ENCODE measurements at regions not wholly inside any gene's neighbourhood (a gene's known extent, or its start where the extent isn't known, plus 50 kb on each side); places are given as distances from the start of the nearest gene placed in this dataset.

DNA sequence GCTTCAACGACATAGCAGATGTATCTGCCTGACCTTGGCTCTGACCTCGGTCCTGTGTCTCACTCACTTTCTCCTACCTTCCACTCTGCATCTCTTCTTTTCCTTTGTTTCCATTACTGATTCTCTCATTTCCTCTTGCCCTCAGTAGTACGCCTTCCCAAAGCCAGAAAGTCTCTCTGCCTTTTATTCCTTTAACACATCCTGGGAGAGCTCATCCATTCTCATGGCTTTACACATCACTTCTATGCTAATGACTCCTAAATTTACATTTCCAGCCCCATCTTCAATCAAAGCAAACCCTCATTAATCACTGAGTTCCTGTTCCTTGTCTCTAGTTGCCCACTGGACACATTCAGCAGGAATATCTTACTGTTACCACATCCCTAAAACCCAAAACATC, 938.6 kb downstream of the NTRK3 start:
- no peak overlapping the region for H3K4me3 ChIP-seq (ENCODE audit: low read length)
- no peaks in the 10 kb centered on the region for H3K27me3 ChIP-seq (ENCODE audit: control insufficient read depth, insufficient read depth, low read length)
- H3K4me1 ChIP-seq (ENCODE audit: control insufficient read depth, insufficient read depth, low read length): no peaks in the 10 kb centered on the region
- no peak overlapping the region for H3K9ac ChIP-seq (ENCODE audit: low read length)
- no peak overlapping the region for H3K27ac ChIP-seq (ENCODE audit: low read depth, low read length)
- no peaks in the 10 kb centered on the region for H3K36me3 ChIP-seq (ENCODE audit: control insufficient read depth, insufficient read depth, low read length)

GRCh38 chr15:87312221-87312620, 944.3 kb downstream of the NTRK3 start:
- H3K36me3 ChIP-seq (ENCODE audit: control insufficient read depth, insufficient read depth, low read length): no peaks in the 10 kb centered on the region
- no peaks in the 10 kb centered on the region for H3K4me1 ChIP-seq (ENCODE audit: control insufficient read depth, insufficient read depth, low read length)
- no peak overlapping the region for H3K27ac ChIP-seq (ENCODE audit: low read depth, low read length)
- no peak overlapping the region for H3K9ac ChIP-seq (ENCODE audit: low read length)
- no peak overlapping the region for H3K4me3 ChIP-seq (ENCODE audit: low read length)
- H3K27me3 ChIP-seq (ENCODE audit: control insufficient read depth, insufficient read depth, low read length): no peaks in the 10 kb centered on the region

DNA sequence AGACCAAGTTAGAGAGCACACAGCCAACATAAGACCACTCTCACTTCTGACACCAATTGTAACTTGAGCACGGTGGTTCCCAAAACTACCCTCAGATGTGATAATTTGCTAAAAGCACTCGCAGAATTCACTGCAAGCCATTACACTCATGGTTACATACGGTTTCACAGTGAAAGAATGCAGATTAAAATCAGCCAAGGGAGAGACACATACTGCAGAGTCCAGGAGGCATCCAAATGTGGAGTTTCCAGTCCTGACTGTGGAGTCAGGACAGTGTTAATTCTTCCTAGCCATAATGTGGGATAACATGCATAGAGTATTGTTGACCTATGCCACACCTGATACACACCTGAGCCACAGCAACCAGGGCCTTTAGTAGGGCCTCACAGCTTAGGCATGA, 956.4 kb downstream of the NTRK3 start:
- H3K27ac ChIP-seq (ENCODE audit: low read depth, low read length): no peak overlapping the region
- H3K4me1 ChIP-seq (ENCODE audit: control insufficient read depth, insufficient read depth, low read length): no peaks in the 10 kb centered on the region
- H3K36me3 ChIP-seq (ENCODE audit: control insufficient read depth, insufficient read depth, low read length): no peaks in the 10 kb centered on the region
- H3K27me3 ChIP-seq (ENCODE audit: control insufficient read depth, insufficient read depth, low read length): no peaks in the 10 kb centered on the region
- H3K4me3 ChIP-seq (ENCODE audit: low read length): no peak overlapping the region
- no peak overlapping the region for H3K9ac ChIP-seq (ENCODE audit: low read length)

DNA sequence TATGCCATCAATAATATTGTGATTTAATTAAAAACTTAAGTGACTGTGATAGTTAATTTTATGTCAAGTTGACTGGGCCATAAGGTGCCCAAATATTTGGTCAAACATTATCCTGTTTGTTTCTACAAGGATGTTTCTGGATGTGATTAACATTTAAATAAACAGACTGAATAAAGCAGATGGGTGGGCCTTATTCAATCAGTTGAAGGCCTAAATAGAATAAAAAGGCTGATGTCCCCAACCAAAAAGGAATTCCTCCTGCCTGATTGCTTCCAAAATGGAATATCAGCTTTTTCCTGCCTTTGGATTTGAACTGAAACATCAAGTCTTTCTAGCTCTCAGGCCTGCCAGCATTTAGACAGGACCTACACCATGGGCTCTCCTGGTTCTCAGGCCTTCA, 961.7 kb downstream of the NTRK3 start:
- no peak overlapping the region for H3K27ac ChIP-seq (ENCODE audit: low read depth, low read length)
- no peaks in the 10 kb centered on the region for H3K4me1 ChIP-seq (ENCODE audit: control insufficient read depth, insufficient read depth, low read length)
- no peaks in the 10 kb centered on the region for H3K27me3 ChIP-seq (ENCODE audit: control insufficient read depth, insufficient read depth, low read length)
- no peak overlapping the region for H3K9ac ChIP-seq (ENCODE audit: low read length)
- no peak overlapping the region for H3K4me3 ChIP-seq (ENCODE audit: low read length)
- no peaks in the 10 kb centered on the region for H3K36me3 ChIP-seq (ENCODE audit: control insufficient read depth, insufficient read depth, low read length)

GRCh38 chr15:87293031-87293430, 963.5 kb downstream of the NTRK3 start:
- H3K27ac ChIP-seq (ENCODE audit: low read depth, low read length): no peak overlapping the region
- H3K4me3 ChIP-seq (ENCODE audit: low read length): no peak overlapping the region
- no peaks in the 10 kb centered on the region for H3K36me3 ChIP-seq (ENCODE audit: control insufficient read depth, insufficient read depth, low read length)
- no peaks in the 10 kb centered on the region for H3K27me3 ChIP-seq (ENCODE audit: control insufficient read depth, insufficient read depth, low read length)
- H3K9ac ChIP-seq (ENCODE audit: low read length): no peak overlapping the region
- H3K4me1 ChIP-seq (ENCODE audit: control insufficient read depth, insufficient read depth, low read length): no peaks in the 10 kb centered on the region

- Histone ChIP-seq H3K9ac (ENCODE audit: low read length) (no peak overlapping the region), H3K4me1 (ENCODE audit: control insufficient read depth, insufficient read depth, low read length) (no peaks in the 10 kb centered on the region), H3K36me3 (ENCODE audit: control insufficient read depth, insufficient read depth, low read length) (no peaks in the 10 kb centered on the region), H3K4me3 (ENCODE audit: low read length) (no peak overlapping the region), H3K27ac (ENCODE audit: low read depth, low read length) (no peak overlapping the region), H3K27me3 (ENCODE audit: control insufficient read depth, insufficient read depth, low read length) (no peaks in the 10 kb centered on the region)
Observed at GRCh38 chr15:87287156-87287555, 969.4 kb downstream of the NTRK3 start.

DNA sequence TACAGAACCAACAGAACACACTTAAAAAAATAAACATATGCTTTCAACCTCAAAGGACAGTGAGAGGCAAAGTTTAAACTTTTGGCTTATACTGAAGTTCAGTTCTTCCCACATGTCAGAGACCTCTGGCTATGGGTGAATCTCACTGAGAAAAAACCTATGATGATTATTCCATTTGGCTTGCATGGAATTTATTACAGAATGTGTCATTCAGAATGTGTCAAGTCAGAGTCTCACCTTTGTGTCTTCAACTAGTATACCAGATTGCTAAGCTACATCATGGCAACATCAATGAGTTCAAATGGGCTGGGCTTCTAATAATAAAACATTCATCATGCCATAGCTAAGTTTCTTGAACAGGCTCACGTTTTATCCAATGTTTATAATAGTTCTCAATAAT, 987.0 kb downstream of the NTRK3 start:
- Histone ChIP-seq H3K4me3 (ENCODE audit: low read length) (no peak overlapping the region), H3K27me3 (ENCODE audit: control insufficient read depth, insufficient read depth, low read length) (no peaks in the 10 kb centered on the region), H3K9ac (ENCODE audit: low read length) (no peak overlapping the region), H3K27ac (ENCODE audit: low read depth, low read length) (no peak overlapping the region), H3K36me3 (ENCODE audit: control insufficient read depth, insufficient read depth, low read length) (no peaks in the 10 kb centered on the region), H3K4me1 (ENCODE audit: control insufficient read depth, insufficient read depth, low read length) (no peaks in the 10 kb centered on the region)

- no peak overlapping the region for H3K9ac ChIP-seq (ENCODE audit: low read length)
Observed at GRCh38 chr15:87268675-87269074, 987.9 kb downstream of the NTRK3 start.

GRCh38 chr15:87267798-87268197, 988.7 kb downstream of the NTRK3 start:
- Histone ChIP-seq H3K4me1 (ENCODE audit: control insufficient read depth, insufficient read depth, low read length) (no peaks in the 10 kb centered on the region), H3K36me3 (ENCODE audit: control insufficient read depth, insufficient read depth, low read length) (no peaks in the 10 kb centered on the region), H3K9ac (ENCODE audit: low read length) (no peak overlapping the region), H3K27ac (ENCODE audit: low read depth, low read length) (no peak overlapping the region), H3K4me3 (ENCODE audit: low read length) (no peak overlapping the region), H3K27me3 (ENCODE audit: control insufficient read depth, insufficient read depth, low read length) (no peaks in the 10 kb centered on the region)

More at GRCh38 chr15:87268675-87269074, 987.9 kb downstream of the NTRK3 start:
- Histone ChIP-seq H3K4me1 (ENCODE audit: control insufficient read depth, insufficient read depth, low read length) (no peaks in the 10 kb centered on the region), H3K27ac (ENCODE audit: low read depth, low read length) (no peak overlapping the region), H3K36me3 (ENCODE audit: control insufficient read depth, insufficient read depth, low read length) (no peaks in the 10 kb centered on the region), H3K27me3 (ENCODE audit: control insufficient read depth, insufficient read depth, low read length) (no peaks in the 10 kb centered on the region), H3K4me3 (ENCODE audit: low read length) (no peak overlapping the region)

GRCh38 chr15:87263871-87264270, 992.7 kb downstream of the NTRK3 start:
- Histone ChIP-seq H3K4me1 (ENCODE audit: control insufficient read depth, insufficient read depth, low read length) (no peaks in the 10 kb centered on the region), H3K27ac (ENCODE audit: low read depth, low read length) (no peak overlapping the region), H3K36me3 (ENCODE audit: control insufficient read depth, insufficient read depth, low read length) (no peaks in the 10 kb centered on the region), H3K9ac (ENCODE audit: low read length) (no peak overlapping the region), H3K27me3 (ENCODE audit: control insufficient read depth, insufficient read depth, low read length) (no peaks in the 10 kb centered on the region), H3K4me3 (ENCODE audit: low read length) (no peak overlapping the region)

DNA sequence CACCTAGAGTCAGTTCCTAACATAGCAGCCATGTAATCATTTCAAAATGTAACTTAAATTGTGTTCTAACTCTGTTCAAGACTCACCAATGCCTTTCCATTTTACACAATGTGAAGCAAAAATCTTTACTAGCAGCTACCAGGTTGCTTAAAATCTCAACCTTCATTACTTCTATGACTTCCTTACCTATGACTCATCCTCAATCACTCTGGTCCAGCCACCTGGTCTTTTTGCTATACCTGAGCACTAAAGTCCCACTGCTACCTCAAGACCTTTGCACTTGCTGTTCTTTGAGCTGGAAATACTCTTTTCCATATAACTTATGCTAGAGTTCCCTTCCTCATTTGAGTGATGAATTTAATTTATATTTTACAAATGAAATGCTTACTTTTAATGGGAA, 993.2 kb downstream of the NTRK3 start:
- Histone ChIP-seq H3K27ac (ENCODE audit: low read depth, low read length) (no peak overlapping the region), H3K4me3 (ENCODE audit: low read length) (no peak overlapping the region), H3K9ac (ENCODE audit: low read length) (no peak overlapping the region), H3K4me1 (ENCODE audit: control insufficient read depth, insufficient read depth, low read length) (no peaks in the 10 kb centered on the region), H3K36me3 (ENCODE audit: control insufficient read depth, insufficient read depth, low read length) (no peaks in the 10 kb centered on the region), H3K27me3 (ENCODE audit: control insufficient read depth, insufficient read depth, low read length) (no peaks in the 10 kb centered on the region)

DNA sequence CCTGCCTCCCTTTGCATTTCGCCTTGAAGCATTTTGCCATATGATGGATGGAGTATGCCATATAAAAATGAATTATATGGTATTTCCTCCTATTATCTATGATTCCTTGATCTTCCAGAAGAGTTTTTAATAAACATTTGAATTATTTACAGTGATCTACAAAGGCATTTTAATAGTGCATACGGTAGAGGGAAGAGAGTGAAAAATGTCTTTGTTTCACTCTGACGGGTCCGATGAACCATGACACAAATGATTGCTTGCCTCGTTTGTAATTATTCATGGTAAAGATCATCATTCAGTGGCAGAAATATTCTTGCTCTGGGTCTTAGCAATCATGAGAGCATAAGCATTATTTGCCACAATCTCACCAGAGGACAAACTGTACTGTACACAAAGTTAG, 1010.9 kb downstream of the NTRK3 start:
- Histone ChIP-seq H3K27me3 (ENCODE audit: control insufficient read depth, insufficient read depth, low read length) (no peaks in the 10 kb centered on the region), H3K9ac (ENCODE audit: low read length) (no peak overlapping the region), H3K27ac (ENCODE audit: low read depth, low read length) (no peak overlapping the region), H3K36me3 (ENCODE audit: control insufficient read depth, insufficient read depth, low read length) (no peaks in the 10 kb centered on the region), H3K4me1 (ENCODE audit: control insufficient read depth, insufficient read depth, low read length) (no peaks in the 10 kb centered on the region), H3K4me3 (ENCODE audit: low read length) (no peak overlapping the region)

DNA sequence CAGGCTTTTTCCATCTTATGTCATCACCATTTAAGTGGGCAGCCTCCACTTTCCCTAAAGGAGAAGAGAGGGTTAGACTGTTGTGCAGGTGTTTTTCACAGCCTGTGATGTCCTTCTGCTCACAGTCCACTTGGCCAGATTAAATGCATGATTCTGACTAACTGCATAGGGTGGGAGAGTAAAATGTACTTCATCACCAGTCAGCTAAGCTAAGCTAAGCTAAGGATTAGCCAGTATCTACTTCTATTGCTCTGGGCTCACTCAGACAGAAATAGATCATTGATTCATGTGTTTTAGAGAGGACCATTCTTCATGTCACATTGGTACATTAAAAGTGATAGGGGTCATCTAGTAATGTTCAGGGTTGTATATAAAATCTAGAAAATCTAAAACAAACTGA, 1013.1 kb downstream of the NTRK3 start:
- H3K36me3 ChIP-seq (ENCODE audit: control insufficient read depth, insufficient read depth, low read length): no peaks in the 10 kb centered on the region
- H3K4me3 ChIP-seq (ENCODE audit: low read length): no peak overlapping the region
- H3K4me1 ChIP-seq (ENCODE audit: control insufficient read depth, insufficient read depth, low read length): no peaks in the 10 kb centered on the region
- H3K9ac ChIP-seq (ENCODE audit: low read length): no peak overlapping the region
- H3K27ac ChIP-seq (ENCODE audit: low read depth, low read length): no peak overlapping the region
- no peaks in the 10 kb centered on the region for H3K27me3 ChIP-seq (ENCODE audit: control insufficient read depth, insufficient read depth, low read length)
